Neuronal stem cell (in vitro differentiated cells): ENCODE measurements at regions not wholly inside any gene's neighbourhood (a gene's known extent, or its start where the extent isn't known, plus 50 kb on each side); places are given as distances from the start of the nearest gene placed in this dataset.
"Not testable (repeated sequence)": the region's sequence is repeated elsewhere in the genome, so short reads cannot be mapped to it uniquely, and the experiment has no call there.

ENCODE experiments used
- DNase-seq: peaks from one replicate; pipeline ENCODE4 v3.0.0-alpha.2; 2013; ENCODE audit warnings: low spot score
- H2AFZ ChIP-seq: one replicate; pipeline ENCODE4 v1.6.1; 2013; ENCODE audit warnings: mild to moderate bottlenecking, low read length, inconsistent platforms
- H2AK5ac ChIP-seq: 2 replicates; pipeline ENCODE4 v1.6.1; 2013; ENCODE audit warnings: low read depth, mild to moderate bottlenecking, inconsistent platforms, low read length, moderate library complexity, mixed read lengths
- H2BK120ac ChIP-seq: 2 replicates; pipeline ENCODE4 v1.6.1; 2013; ENCODE audit warnings: low read depth, mild to moderate bottlenecking, inconsistent platforms, low read length, moderate library complexity, mixed read lengths
- H2BK12ac ChIP-seq: one replicate; pipeline ENCODE4 v1.6.1; 2013; ENCODE audit warnings: low read length, inconsistent platforms
- H2BK15ac ChIP-seq: 2 replicates; pipeline ENCODE4 v1.6.1; 2013; ENCODE audit warnings: mild to moderate bottlenecking, low read length, inconsistent platforms, mixed read lengths
- H2BK5ac ChIP-seq: one replicate; pipeline ENCODE4 v1.6.1; 2013; ENCODE audit warnings: inconsistent platforms, mild to moderate bottlenecking, low read length, moderate library complexity
- H3K14ac ChIP-seq: one replicate; pipeline ENCODE4 v1.6.1; 2013; ENCODE audit warnings: low read length, inconsistent platforms
- H3K18ac ChIP-seq: 2 replicates; pipeline ENCODE4 v1.6.1; 2013; ENCODE audit warnings: low read length, inconsistent platforms
- H3K23ac ChIP-seq: 2 replicates; pipeline ENCODE4 v1.6.1; 2013; ENCODE audit warnings: low read depth, mild to moderate bottlenecking, mixed read lengths, low read length, inconsistent platforms; ENCODE audit not compliant: poor library complexity
- H3K27ac ChIP-seq: replicated peaks from 3 replicates; pipeline ENCODE4 v1.5.1; 2013; ENCODE audit warnings: low read length, inconsistent platforms
- H3K27me3 ChIP-seq, 3 experiments: 2 replicates each; pipeline ENCODE4 v1.6.1; 2013; ENCODE audit warnings: low read length in 3 of 3, mild to moderate bottlenecking in 2 of 3, inconsistent platforms in 1 of 3, low read depth in 1 of 3, mixed read lengths in 1 of 3, moderate library complexity in 1 of 3; ENCODE audit not compliant: control insufficient read depth in 3 of 3, insufficient read depth in 3 of 3
- H3K36me3 ChIP-seq, 2 donors: replicated peaks in 1 of 2; 2 replicates each; pipeline ENCODE4 v1.6.1; 2013; ENCODE audit warnings: low read length in 2 of 2; ENCODE audit not compliant: control insufficient read depth in 2 of 2, insufficient read depth in 2 of 2
- H3K4ac ChIP-seq: 2 replicates; pipeline ENCODE4 v1.6.1; 2013; ENCODE audit warnings: inconsistent platforms, mild to moderate bottlenecking, low read length, moderate library complexity
- H3K4me1 ChIP-seq, 2 donors: 1 replicate in 1 of 2; 2 replicates in 1 of 2; pipeline ENCODE4 v1.6.1; 2013; ENCODE audit warnings: low read length in 2 of 2, low read depth in 1 of 2; ENCODE audit not compliant: control insufficient read depth in 2 of 2, insufficient read depth in 1 of 2
- H3K4me2 ChIP-seq: one replicate; pipeline ENCODE4 v1.6.1; 2013; ENCODE audit warnings: mild to moderate bottlenecking, low read length, inconsistent platforms; ENCODE audit not compliant: insufficient read depth, poor library complexity, severe bottlenecking
- H3K4me3 ChIP-seq, 2 donors: 2 replicates each; pipeline ENCODE4 v1.5.1; 2013; ENCODE audit warnings: low read length in 2 of 2, mild to moderate bottlenecking in 2 of 2, inconsistent platforms in 1 of 2, moderate library complexity in 1 of 2
- H3K79me1 ChIP-seq: one replicate; pipeline ENCODE4 v1.6.1; 2013; ENCODE audit warnings: low read depth, mild to moderate bottlenecking, inconsistent platforms, low read length, moderate library complexity
- H3K9ac ChIP-seq: one replicate; pipeline ENCODE4 v1.6.1; 2013; ENCODE audit warnings: mild to moderate bottlenecking, low read depth, low read length, inconsistent platforms; ENCODE audit not compliant: poor library complexity
- H3K9me3 ChIP-seq, 2 donors: replicated peaks in 1 of 2; 2 replicates each; pipeline versions ENCODE3 to v1.6.1; 2013; ENCODE audit warnings: low read length in 2 of 2, mild to moderate bottlenecking in 2 of 2, inconsistent platforms in 1 of 2, low read depth in 1 of 2, mixed read lengths in 1 of 2, moderate library complexity in 1 of 2; ENCODE audit not compliant: control insufficient read depth in 2 of 2, insufficient read depth in 1 of 2
- H4K8ac ChIP-seq: one replicate; pipeline ENCODE4 v1.6.1; 2013; ENCODE audit warnings: low read depth, mild to moderate bottlenecking, inconsistent platforms, low read length, moderate library complexity
- H4K91ac ChIP-seq: one replicate; pipeline ENCODE4 v1.6.1; 2013; ENCODE audit warnings: low read length, low read depth, mild to moderate bottlenecking, inconsistent platforms; ENCODE audit not compliant: poor library complexity
- WGBS, 2 donors: extraction: QIAGEN DNeasy Blood & Tissue Kit; methylation state at CpG; one replicate each; pipeline ENCODE4 v1.1.7; 2013; ENCODE audit warnings: missing lambda C conversion rate in 2 of 2, mixed read lengths in 1 of 2; ENCODE audit not compliant: insufficient read length in 2 of 2, insufficient replicate concordance in 1 of 2; ENCODE audit errors: extremely low coverage in 2 of 2; 5-methylcytosine and 5-hydroxymethylcytosine counted together

DNA sequence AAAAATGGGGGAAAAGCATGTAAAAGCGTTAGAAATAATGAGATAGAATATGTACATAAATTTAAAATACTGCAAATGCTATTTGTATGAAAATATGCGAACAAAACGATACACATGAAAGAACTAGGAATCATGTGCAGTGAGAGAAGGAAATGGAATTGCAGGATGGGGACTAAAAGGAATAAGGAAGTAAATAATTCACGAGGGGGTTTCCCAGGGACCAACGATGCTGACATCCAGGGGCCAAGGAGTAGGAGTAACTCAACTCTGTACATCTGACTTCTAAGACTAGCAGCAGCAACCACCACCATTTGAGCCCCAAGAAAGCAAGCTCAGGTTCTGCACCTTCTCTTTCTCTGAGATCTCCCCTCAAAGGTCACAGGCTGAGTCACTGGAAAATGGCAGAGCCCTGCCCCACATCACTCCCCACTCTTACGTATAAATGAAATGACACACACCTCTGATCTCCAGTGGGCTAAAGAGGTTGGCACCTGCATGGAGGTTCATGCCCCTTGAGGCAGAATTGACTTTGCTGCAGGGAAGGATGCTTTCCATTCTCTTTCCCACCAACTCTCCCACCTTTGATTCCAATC lies 100.0 kb upstream of the DLG1 start:
- no peak overlapping the region for H3K14ac ChIP-seq
- no peaks in the 10 kb centered on the region for H3K36me3 ChIP-seq
- DNase-seq: no peak
- WGBS, 2 donors: 100% methylated on average over 1 of the region's 6 CpGs; no CpG with 5 or more reads in 1 of the 2 donors
- no peak overlapping the region for H3K4me2 ChIP-seq
- H4K91ac ChIP-seq: no peak overlapping the region
- no peak overlapping the region for H4K8ac ChIP-seq
- no peak overlapping the region for H3K4ac ChIP-seq
- H3K79me1 ChIP-seq: no peaks in the 10 kb centered on the region
- H3K9ac ChIP-seq: no peak overlapping the region
- H3K4me3 ChIP-seq: no peak overlapping the region
- H3K18ac ChIP-seq: no peak overlapping the region
- H3K4me1 ChIP-seq: peaks cover 0 to 2% of the 10 kb centered on the region in 2 donors
- H2BK120ac ChIP-seq: no peak overlapping the region
- H2AFZ ChIP-seq: no peak overlapping the region
- H2BK15ac ChIP-seq: no peak overlapping the region
- no peak overlapping the region for H2BK5ac ChIP-seq
- H2AK5ac ChIP-seq: no peak overlapping the region
- no peak overlapping the region for H2BK12ac ChIP-seq
- no peak overlapping the region for H3K27ac ChIP-seq
- H3K23ac ChIP-seq: no peak overlapping the region
- peaks cover 0 to 9% (median 0%) of the 10 kb centered on the region in 3 experiments for H3K27me3 ChIP-seq
- H3K9me3 ChIP-seq: no peaks in the 10 kb centered on the region

DNA sequence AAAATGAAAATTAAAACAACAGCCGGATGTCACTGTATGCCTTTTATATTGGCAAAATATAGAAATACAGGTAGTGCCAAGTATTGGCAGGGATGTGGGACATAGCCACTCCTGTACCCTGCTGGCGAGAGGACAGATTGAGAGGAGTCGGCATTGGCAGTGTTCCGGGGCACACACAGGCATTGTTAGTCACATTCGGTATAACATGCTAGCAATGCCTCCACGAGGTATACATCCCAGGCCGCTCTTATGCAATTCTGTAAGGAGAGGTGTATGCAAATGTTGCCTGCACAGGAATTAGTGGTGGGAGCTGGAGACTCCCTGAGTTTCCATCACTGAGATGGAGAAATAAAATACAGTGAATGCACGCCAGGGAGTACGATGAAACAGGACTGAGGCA lies 99.4 kb upstream of the DLG1 start:
- no peak overlapping the region for H3K4me2 ChIP-seq
- H3K27ac ChIP-seq: no peak overlapping the region
- no peak overlapping the region for H2AK5ac ChIP-seq
- H2BK5ac ChIP-seq: no peak overlapping the region
- H3K79me1 ChIP-seq: no peaks in the 10 kb centered on the region
- H2BK15ac ChIP-seq: no peak overlapping the region
- no peak overlapping the region for H3K9ac ChIP-seq
- DNase-seq: no peak
- H3K23ac ChIP-seq: no peak overlapping the region
- no peak overlapping the region for H2BK12ac ChIP-seq
- H4K8ac ChIP-seq: no peak overlapping the region
- H3K4me1 ChIP-seq: peaks cover 0 to 2% of the 10 kb centered on the region in 2 donors
- H3K4me3 ChIP-seq: no peak overlapping the region
- no peaks in the 10 kb centered on the region for H3K9me3 ChIP-seq
- no peak overlapping the region for H3K14ac ChIP-seq
- no peak overlapping the region for H3K18ac ChIP-seq
- no peak overlapping the region for H2BK120ac ChIP-seq
- H4K91ac ChIP-seq: no peak overlapping the region
- H3K36me3 ChIP-seq: no peaks in the 10 kb centered on the region
- H3K27me3 ChIP-seq: peaks cover 0 to 12% (median 0%) of the 10 kb centered on the region in 3 experiments
- H3K4ac ChIP-seq: no peak overlapping the region
- H2AFZ ChIP-seq: no peak overlapping the region
- no CpG with 5 or more reads among the region's 9 CpGs for WGBS, 2 donors

DNA sequence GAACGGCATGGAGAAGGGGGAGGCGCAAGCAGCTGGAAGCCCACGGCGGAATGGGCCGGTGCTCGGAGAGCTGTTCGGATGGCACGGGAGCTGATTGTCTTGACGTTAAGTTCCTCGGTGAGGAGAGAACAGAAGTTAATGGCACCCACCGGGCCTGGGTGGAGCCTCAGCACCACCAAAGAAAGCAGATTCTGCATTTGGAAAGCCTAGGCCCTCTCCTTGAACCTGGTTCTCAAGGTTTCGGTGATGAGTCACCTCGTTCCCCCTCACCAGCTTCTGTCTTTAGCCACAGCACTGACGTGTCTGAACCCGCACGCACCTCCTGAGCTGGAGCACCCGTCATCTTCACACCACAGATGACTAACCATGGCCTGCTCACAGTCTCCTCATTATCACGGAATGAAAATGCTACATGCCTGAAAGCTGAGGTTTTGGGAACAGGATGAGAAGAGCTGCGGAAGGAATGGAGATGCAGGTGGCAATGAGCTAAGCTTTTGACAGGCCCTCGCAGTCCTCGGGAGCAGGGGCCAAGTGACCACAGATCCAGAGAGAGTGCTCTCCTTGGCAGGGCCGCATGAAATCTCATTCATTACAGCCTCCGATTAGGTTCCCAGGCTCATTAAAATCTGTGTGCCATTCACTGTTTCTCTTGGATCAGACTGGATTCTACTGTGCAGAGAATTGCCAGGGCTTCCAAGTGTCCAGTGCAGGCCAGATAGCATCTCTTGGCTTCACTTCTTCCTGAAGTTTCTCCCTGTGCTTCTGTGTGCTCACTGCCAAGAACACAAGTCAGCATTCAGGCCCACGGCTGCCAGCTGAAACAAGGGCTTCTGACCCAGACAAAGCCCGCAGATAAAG lies 96.3 kb upstream of the DLG1 start:
- H3K14ac ChIP-seq: no peak overlapping the region
- peak overlapping the region; percentile 6 for H2AFZ ChIP-seq
- DNase-seq: no peak
- H3K23ac ChIP-seq: no peak overlapping the region
- no peak overlapping the region for H3K27ac ChIP-seq
- H3K9me3 ChIP-seq: no peaks in the 10 kb centered on the region
- peaks cover 0 to 2% of the 10 kb centered on the region in 2 donors for H3K4me1 ChIP-seq
- no peak overlapping the region for H2AK5ac ChIP-seq
- WGBS, 2 donors: no CpG with 5 or more reads among the region's 25 CpGs
- H3K18ac ChIP-seq: no peak overlapping the region
- no peaks in the 10 kb centered on the region for H3K36me3 ChIP-seq
- H3K4me2 ChIP-seq: no peak overlapping the region
- no peak overlapping the region for H3K9ac ChIP-seq
- peaks cover 0 to 17% (median 0%) of the 10 kb centered on the region in 3 experiments for H3K27me3 ChIP-seq
- no peak overlapping the region for H2BK15ac ChIP-seq
- H3K4ac ChIP-seq: no peak overlapping the region
- no peak overlapping the region for H4K8ac ChIP-seq
- no peaks in the 10 kb centered on the region for H3K79me1 ChIP-seq
- no peak overlapping the region for H2BK12ac ChIP-seq
- no peak overlapping the region for H4K91ac ChIP-seq
- H3K4me3 ChIP-seq: peak overlapping the region in 1 of 2 donors; percentile 38
- no peak overlapping the region for H2BK5ac ChIP-seq
- H2BK120ac ChIP-seq: no peak overlapping the region

DNA sequence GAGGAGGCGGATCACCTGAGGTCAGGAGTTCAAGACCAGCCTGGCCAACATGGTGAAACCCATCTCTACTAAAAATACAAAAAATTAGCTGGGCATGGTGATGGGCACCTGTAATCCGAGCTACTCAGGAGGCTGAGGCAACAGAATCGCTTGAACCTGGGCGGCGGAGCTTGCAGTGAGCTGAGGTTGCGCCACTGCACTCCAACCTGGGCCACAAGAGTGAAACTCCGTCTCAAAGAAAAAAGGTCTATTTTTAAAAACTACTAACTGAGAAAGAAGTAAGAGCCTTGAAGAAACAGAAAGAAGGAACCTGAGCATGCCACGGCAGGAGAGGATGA lies 95.7 kb upstream of the DLG1 start:
- no CpG with 5 or more reads among the region's 8 CpGs for WGBS, 2 donors

More for the DNA sequence above, 95.7 kb upstream of the DLG1 start:
- H3K9me3 ChIP-seq, H3K79me1 ChIP-seq, H3K4ac ChIP-seq, H3K14ac ChIP-seq, H3K9ac ChIP-seq, H2AK5ac ChIP-seq, H4K91ac ChIP-seq, H2BK15ac ChIP-seq, H4K8ac ChIP-seq, H3K27ac ChIP-seq, H3K36me3 ChIP-seq, H3K18ac ChIP-seq, H2BK5ac ChIP-seq, DNase-seq, H3K4me1 ChIP-seq, H2BK12ac ChIP-seq, H3K4me2 ChIP-seq, H2BK120ac ChIP-seq, H2AFZ ChIP-seq, H3K23ac ChIP-seq: not testable (repeated sequence)
- Histone ChIP-seq H3K4me3 (peak overlapping the region in 1 of 2 donors; percentile 38), H3K27me3 (peaks cover 0 to 17% (median 0%) of the 10 kb centered on the region in 3 experiments)
